GM23338 (cell line): ENCODE measurements at regions not wholly inside any gene's neighbourhood (a gene's known extent, or its start where the extent isn't known, plus 50 kb on each side); places are given as distances from the start of the nearest gene placed in this dataset.

Experiments used
- ATAC-seq: fragments of 200-7000 bp; cut with Tn5 transposase; 3 replicates; pipeline ENCODE4 v1.9.1; 2020
- DNase-seq: peaks from one replicate; pipeline ENCODE4 v3.0.0-alpha.2; 2015; ENCODE audit warnings: low spot score
- H2AFZ ChIP-seq: fragments of 200-600 bp; sonication (generic); 2 replicates; pipeline ENCODE4 v1.8.0; 2016; ENCODE audit warnings: antibody characterized with exemption, mild to moderate bottlenecking, moderate library complexity
- H3F3A ChIP-seq: fragments of 200-600 bp; sonication (generic); replicated peaks from 2 replicates; pipeline ENCODE4 v1.8.0; 2017; ENCODE audit warnings: antibody characterized with exemption, mixed run types, low read depth
- H3K27ac ChIP-seq: fragments of 200-600 bp; sonication (generic); 2 replicates; pipeline ENCODE4 v1.6.1; 2016; ENCODE audit warnings: low read depth
- H3K27me3 ChIP-seq: fragments of 200-600 bp; sonication (generic); 2 replicates; pipeline ENCODE4 v1.8.0; 2016; ENCODE audit warnings: mild to moderate bottlenecking, mixed run types, moderate library complexity; ENCODE audit not compliant: insufficient read depth
- H3K36me3 ChIP-seq: fragments of 200-600 bp; sonication (generic); 2 replicates; pipeline ENCODE4 v1.8.0; 2016; ENCODE audit warnings: mild to moderate bottlenecking; ENCODE audit not compliant: insufficient read depth
- H3K4me1 ChIP-seq: fragments of 200-600 bp; sonication (generic); 2 replicates; pipeline ENCODE4 v1.8.0; 2016; ENCODE audit warnings: mild to moderate bottlenecking, moderate library complexity; ENCODE audit not compliant: insufficient read depth
- H3K4me2 ChIP-seq: fragments of 200-600 bp; sonication (generic); 2 replicates; pipeline ENCODE4 v1.7.1; 2017; ENCODE audit warnings: mixed run types
- H3K4me3 ChIP-seq: fragments of 200-600 bp; sonication (generic); 2 replicates; pipeline ENCODE4 v1.6.1; 2016; ENCODE audit warnings: mixed run types
- H3K79me2 ChIP-seq: fragments of 200-600 bp; sonication (generic); replicated peaks from 2 replicates; pipeline ENCODE4 v1.8.0; 2017; ENCODE audit warnings: mild to moderate bottlenecking; ENCODE audit not compliant: insufficient read depth
- H3K9me2 ChIP-seq: fragments of 200-600 bp; sonication (generic); 2 replicates; pipeline ENCODE4 v1.8.0; 2017; ENCODE audit not compliant: insufficient read depth
- H4K20me1 ChIP-seq: fragments of 200-600 bp; sonication (generic); replicated peaks from 2 replicates; pipeline ENCODE4 v1.8.0; 2017; ENCODE audit warnings: mild to moderate bottlenecking; ENCODE audit not compliant: insufficient read depth
- H3K27ac Mint-ChIP-seq: 2 replicates; pipeline ENCODE4 v1.8.0; 2020; ENCODE audit warnings: inconsistent platforms, mild to moderate bottlenecking, moderate library complexity, mixed read lengths
- H3K27me3 Mint-ChIP-seq: 3 replicates; pipeline ENCODE4 v1.8.0; 2022; ENCODE audit warnings: low read depth, mild to moderate bottlenecking, moderate library complexity, mixed read lengths, inconsistent platforms; ENCODE audit not compliant: insufficient read depth, poor library complexity
- H3K36me3 Mint-ChIP-seq: 3 replicates; pipeline ENCODE4 v1.8.0; 2021; ENCODE audit warnings: low read depth, mild to moderate bottlenecking, inconsistent platforms, moderate library complexity, mixed read lengths
- H3K4me1 Mint-ChIP-seq: 3 replicates; pipeline ENCODE4 v1.8.0; 2020; ENCODE audit warnings: mild to moderate bottlenecking, inconsistent platforms, mixed read lengths
- H3K4me3 Mint-ChIP-seq: 3 replicates; pipeline ENCODE4 v1.8.0; 2021; ENCODE audit warnings: moderate library complexity, mild to moderate bottlenecking, inconsistent platforms, mixed read lengths
- H3K9me3 Mint-ChIP-seq: 3 replicates; pipeline ENCODE4 v1.8.0; 2020; ENCODE audit warnings: moderate library complexity, mild to moderate bottlenecking, inconsistent platforms, mixed read lengths
- CREB1 ChIP-seq: fragments of 250-450 bp; sonication (Bioruptor Pico); IDR thresholded peaks from 2 replicates; pipeline ENCODE4 v1.5.0; 2020; ENCODE audit warnings: low read depth, mild to moderate bottlenecking, moderate library complexity
- EZH2 ChIP-seq: fragments of 200-600 bp; sonication (generic); IDR thresholded peaks from one replicate; pipeline ENCODE4 v1.8.0; 2017; ENCODE audit warnings: antibody characterized with exemption, mild to moderate bottlenecking, low read depth; ENCODE audit not compliant: unreplicated experiment
- EZH2phosphoT487 ChIP-seq: fragments of 200-600 bp; sonication (generic); IDR thresholded peaks from one replicate; pipeline ENCODE4 v1.8.1; 2018; ENCODE audit warnings: antibody characterized with exemption; ENCODE audit not compliant: unreplicated experiment
- JUNB ChIP-seq: IDR thresholded peaks from one replicate; pipeline ENCODE4 v1.6.1; 2016; ENCODE audit warnings: antibody characterized with exemption; ENCODE audit not compliant: unreplicated experiment
- NANOG ChIP-seq: IDR thresholded peaks from 2 replicates; pipeline ENCODE4 v1.6.1; 2016; ENCODE audit warnings: antibody characterized with exemption, borderline replicate concordance
- ZNF114 ChIP-seq: fragments of 250-450 bp; sonication (Bioruptor Pico); IDR thresholded peaks from 2 replicates; pipeline ENCODE4 v1.5.0; 2020; ENCODE audit warnings: mild to moderate bottlenecking, moderate library complexity
- TF ChIP-seq, protein P1 (sequence below), 2 experiments: fragments of 200-600 bp in 1 of 2; sonication (generic) in 1 of 2; conservative IDR thresholded peaks; 2 replicates each; pipeline versions ENCODE4 v1.5.1 to v1.6.1; 2016 to 2017; ENCODE audit warnings: antibody characterized with exemption in 2 of 2, low read depth in 2 of 2, mild to moderate bottlenecking in 2 of 2, moderate library complexity in 1 of 2
- TF ChIP-seq, protein P2 (sequence below): fragments of 250-450 bp; sonication (Bioruptor Pico); IDR thresholded peaks from 2 replicates; pipeline ENCODE4 v1.5.0; 2020; ENCODE audit warnings: mild to moderate bottlenecking, moderate library complexity
- TF ChIP-seq, protein P3 (sequence below): IDR thresholded peaks from one replicate; pipeline ENCODE4 v1.6.1; 2018; ENCODE audit warnings: antibody characterized with exemption; ENCODE audit not compliant: unreplicated experiment
- TF ChIP-seq, protein P4 (sequence below): IDR thresholded peaks from 2 replicates; pipeline ENCODE4 v1.6.1; 2016; ENCODE audit warnings: antibody characterized with exemption

DNA sequence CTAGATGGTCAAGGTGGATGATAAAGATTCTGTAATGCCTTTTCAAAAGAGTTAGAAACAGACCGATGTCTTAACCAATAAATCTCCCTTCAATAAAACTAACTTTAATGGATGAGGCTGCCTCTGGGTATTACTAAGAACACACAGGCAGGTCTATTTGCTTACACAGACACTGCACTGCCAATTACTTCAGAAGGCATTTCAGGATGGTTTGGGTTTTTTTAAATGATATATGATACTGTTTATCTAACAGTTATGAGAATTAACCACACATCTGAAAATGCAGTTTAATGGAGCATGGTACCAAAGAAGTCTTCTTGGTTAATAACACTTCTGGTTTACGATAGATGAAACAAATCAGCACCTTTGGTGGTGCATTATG lies 367.9 kb upstream of the GRAMD2B start:
- no peak for ATAC-seq
- no peak for TF ChIP-seq EZH2phosphoT487
- no peak for TF ChIP-seq CREB1 (CRISPR knock-in tag)
- no peak for TF ChIP-seq ZNF114 (CRISPR knock-in tag)
- TF ChIP-seq, protein P1, sequence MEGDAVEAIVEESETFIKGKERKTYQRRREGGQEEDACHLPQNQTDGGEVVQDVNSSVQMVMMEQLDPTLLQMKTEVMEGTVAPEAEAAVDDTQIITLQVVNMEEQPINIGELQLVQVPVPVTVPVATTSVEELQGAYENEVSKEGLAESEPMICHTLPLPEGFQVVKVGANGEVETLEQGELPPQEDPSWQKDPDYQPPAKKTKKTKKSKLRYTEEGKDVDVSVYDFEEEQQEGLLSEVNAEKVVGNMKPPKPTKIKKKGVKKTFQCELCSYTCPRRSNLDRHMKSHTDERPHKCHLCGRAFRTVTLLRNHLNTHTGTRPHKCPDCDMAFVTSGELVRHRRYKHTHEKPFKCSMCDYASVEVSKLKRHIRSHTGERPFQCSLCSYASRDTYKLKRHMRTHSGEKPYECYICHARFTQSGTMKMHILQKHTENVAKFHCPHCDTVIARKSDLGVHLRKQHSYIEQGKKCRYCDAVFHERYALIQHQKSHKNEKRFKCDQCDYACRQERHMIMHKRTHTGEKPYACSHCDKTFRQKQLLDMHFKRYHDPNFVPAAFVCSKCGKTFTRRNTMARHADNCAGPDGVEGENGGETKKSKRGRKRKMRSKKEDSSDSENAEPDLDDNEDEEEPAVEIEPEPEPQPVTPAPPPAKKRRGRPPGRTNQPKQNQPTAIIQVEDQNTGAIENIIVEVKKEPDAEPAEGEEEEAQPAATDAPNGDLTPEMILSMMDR (conservative IDR thresholded peaks at IDR 0.05; ENCODE audit: low read depth in 2 of 2) = no peak
- TF ChIP-seq JUNB = no peak
- no peaks in the 10 kb centered on the region for H3K9me2 ChIP-seq
- no peaks in the 10 kb centered on the region for H3K79me2 ChIP-seq
- peaks cover 31% of the 10 kb centered on the region for H3K4me1 ChIP-seq
- peak overlapping the region; percentile 15 for H3K4me2 ChIP-seq
- no peaks in the 10 kb centered on the region for H3K36me3 ChIP-seq
- no peak overlapping the region for H2AFZ ChIP-seq
- peaks cover 26% of the 10 kb centered on the region for H3K36me3 Mint-ChIP-seq
- H3K4me3 Mint-ChIP-seq = no peak overlapping the region
- no peaks in the 10 kb centered on the region for H3K27me3 ChIP-seq
- no peaks in the 10 kb centered on the region for H3F3A ChIP-seq
- H3K9me3 Mint-ChIP-seq = peaks cover 17% of the 10 kb centered on the region
- H3K27ac Mint-ChIP-seq = peak overlapping the region; percentile 87
- no peaks in the 10 kb centered on the region for H3K27me3 Mint-ChIP-seq
- H3K4me3 ChIP-seq = no peak overlapping the region
- H3K27ac ChIP-seq = peak overlapping the region; percentile 86
- no peak for DNase-seq
- H3K4me1 Mint-ChIP-seq = peaks cover 39% of the 10 kb centered on the region
- H4K20me1 ChIP-seq = no peaks in the 10 kb centered on the region

DNA sequence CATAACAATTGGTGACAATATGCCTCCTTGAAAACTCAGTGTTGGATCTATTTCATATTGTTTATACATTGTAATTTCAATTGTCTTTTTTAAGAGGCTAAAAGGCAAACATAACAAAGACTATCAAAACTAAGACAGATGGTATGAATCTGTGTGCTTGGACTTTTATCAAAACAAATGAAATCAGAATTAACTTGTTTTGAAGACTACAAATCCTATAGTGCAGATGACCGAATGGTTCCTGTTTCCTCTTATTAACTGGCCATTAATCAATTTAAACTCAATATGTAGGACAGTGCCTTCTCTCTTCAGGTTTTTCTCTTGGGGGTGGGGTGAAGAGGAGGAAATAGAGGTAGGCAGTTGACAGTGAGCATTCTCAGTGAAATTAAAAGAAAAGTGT lies 366.9 kb upstream of the GRAMD2B start:
- H3K27me3 Mint-ChIP-seq = no peaks in the 10 kb centered on the region
- peaks cover 25% of the 10 kb centered on the region for H3K36me3 Mint-ChIP-seq
- DNase-seq (no peak), ATAC-seq (no peak)
- no peaks in the 10 kb centered on the region for H3F3A ChIP-seq
- no peaks in the 10 kb centered on the region for H3K27me3 ChIP-seq
- H3K4me1 Mint-ChIP-seq = peaks cover 39% of the 10 kb centered on the region
- peak overlapping the region; percentile 15; the same call in 1 of the 2 replicates for H3K4me2 ChIP-seq
- no peaks in the 10 kb centered on the region for H3K36me3 ChIP-seq
- H2AFZ ChIP-seq = no peak overlapping the region
- H3K27ac Mint-ChIP-seq = peak overlapping the region; percentile 94
- peaks cover 17% of the 10 kb centered on the region for H3K9me3 Mint-ChIP-seq
- no peaks in the 10 kb centered on the region for H4K20me1 ChIP-seq
- no peak overlapping the region for H3K4me3 Mint-ChIP-seq
- H3K9me2 ChIP-seq = 0 out of 2 replicates have a peak, but pooled peaks cover 3% of the 10 kb centered on the region
- peak overlapping the region; percentile 86 for H3K27ac ChIP-seq
- peaks cover 31% of the 10 kb centered on the region for H3K4me1 ChIP-seq
- no peak overlapping the region for H3K4me3 ChIP-seq
- no peaks in the 10 kb centered on the region for H3K79me2 ChIP-seq
- TF ChIP-seq NANOG = no peak
- TF ChIP-seq JUNB = no peak
- no peak for TF ChIP-seq CREB1 (CRISPR knock-in tag)
- TF ChIP-seq ZNF114 (CRISPR knock-in tag) = no peak
- TF ChIP-seq, protein P2, sequence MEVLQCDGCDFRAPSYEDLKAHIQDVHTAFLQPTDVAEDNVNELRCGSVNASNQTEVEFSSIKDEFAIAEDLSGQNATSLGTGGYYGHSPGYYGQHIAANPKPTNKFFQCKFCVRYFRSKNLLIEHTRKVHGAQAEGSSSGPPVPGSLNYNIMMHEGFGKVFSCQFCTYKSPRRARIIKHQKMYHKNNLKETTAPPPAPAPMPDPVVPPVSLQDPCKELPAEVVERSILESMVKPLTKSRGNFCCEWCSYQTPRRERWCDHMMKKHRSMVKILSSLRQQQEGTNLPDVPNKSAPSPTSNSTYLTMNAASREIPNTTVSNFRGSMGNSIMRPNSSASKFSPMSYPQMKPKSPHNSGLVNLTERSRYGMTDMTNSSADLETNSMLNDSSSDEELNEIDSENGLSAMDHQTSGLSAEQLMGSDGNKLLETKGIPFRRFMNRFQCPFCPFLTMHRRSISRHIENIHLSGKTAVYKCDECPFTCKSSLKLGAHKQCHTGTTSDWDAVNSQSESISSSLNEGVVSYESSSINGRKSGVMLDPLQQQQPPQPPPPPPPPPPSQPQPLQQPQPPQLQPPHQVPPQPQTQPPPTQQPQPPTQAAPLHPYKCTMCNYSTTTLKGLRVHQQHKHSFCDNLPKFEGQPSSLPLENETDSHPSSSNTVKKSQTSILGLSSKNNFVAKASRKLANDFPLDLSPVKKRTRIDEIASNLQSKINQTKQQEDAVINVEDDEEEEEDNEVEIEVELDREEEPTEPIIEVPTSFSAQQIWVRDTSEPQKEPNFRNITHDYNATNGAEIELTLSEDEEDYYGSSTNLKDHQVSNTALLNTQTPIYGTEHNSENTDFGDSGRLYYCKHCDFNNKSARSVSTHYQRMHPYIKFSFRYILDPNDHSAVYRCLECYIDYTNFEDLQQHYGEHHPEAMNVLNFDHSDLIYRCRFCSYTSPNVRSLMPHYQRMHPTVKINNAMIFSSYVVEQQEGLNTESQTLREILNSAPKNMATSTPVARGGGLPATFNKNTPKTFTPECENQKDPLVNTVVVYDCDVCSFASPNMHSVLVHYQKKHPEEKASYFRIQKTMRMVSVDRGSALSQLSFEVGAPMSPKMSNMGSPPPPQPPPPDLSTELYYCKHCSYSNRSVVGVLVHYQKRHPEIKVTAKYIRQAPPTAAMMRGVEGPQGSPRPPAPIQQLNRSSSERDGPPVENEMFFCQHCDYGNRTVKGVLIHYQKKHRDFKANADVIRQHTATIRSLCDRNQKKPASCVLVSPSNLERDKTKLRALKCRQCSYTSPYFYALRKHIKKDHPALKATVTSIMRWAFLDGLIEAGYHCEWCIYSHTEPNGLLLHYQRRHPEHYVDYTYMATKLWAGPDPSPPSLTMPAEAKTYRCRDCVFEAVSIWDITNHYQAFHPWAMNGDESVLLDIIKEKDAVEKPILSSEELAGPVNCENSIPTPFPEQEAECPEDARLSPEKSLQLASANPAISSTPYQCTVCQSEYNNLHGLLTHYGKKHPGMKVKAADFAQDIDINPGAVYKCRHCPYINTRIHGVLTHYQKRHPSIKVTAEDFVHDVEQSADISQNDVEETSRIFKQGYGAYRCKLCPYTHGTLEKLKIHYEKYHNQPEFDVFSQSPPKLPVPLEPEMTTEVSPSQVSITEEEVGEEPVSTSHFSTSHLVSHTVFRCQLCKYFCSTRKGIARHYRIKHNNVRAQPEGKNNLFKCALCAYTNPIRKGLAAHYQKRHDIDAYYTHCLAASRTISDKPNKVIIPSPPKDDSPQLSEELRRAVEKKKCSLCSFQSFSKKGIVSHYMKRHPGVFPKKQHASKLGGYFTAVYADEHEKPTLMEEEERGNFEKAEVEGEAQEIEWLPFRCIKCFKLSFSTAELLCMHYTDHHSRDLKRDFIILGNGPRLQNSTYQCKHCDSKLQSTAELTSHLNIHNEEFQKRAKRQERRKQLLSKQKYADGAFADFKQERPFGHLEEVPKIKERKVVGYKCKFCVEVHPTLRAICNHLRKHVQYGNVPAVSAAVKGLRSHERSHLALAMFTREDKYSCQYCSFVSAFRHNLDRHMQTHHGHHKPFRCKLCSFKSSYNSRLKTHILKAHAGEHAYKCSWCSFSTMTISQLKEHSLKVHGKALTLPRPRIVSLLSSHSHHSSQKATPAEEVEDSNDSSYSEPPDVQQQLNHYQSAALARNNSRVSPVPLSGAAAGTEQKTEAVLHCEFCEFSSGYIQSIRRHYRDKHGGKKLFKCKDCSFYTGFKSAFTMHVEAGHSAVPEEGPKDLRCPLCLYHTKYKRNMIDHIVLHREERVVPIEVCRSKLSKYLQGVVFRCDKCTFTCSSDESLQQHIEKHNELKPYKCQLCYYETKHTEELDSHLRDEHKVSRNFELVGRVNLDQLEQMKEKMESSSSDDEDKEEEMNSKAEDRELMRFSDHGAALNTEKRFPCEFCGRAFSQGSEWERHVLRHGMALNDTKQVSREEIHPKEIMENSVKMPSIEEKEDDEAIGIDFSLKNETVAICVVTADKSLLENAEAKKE (CRISPR knock-in tag) = no peak
- TF ChIP-seq, protein P3, sequence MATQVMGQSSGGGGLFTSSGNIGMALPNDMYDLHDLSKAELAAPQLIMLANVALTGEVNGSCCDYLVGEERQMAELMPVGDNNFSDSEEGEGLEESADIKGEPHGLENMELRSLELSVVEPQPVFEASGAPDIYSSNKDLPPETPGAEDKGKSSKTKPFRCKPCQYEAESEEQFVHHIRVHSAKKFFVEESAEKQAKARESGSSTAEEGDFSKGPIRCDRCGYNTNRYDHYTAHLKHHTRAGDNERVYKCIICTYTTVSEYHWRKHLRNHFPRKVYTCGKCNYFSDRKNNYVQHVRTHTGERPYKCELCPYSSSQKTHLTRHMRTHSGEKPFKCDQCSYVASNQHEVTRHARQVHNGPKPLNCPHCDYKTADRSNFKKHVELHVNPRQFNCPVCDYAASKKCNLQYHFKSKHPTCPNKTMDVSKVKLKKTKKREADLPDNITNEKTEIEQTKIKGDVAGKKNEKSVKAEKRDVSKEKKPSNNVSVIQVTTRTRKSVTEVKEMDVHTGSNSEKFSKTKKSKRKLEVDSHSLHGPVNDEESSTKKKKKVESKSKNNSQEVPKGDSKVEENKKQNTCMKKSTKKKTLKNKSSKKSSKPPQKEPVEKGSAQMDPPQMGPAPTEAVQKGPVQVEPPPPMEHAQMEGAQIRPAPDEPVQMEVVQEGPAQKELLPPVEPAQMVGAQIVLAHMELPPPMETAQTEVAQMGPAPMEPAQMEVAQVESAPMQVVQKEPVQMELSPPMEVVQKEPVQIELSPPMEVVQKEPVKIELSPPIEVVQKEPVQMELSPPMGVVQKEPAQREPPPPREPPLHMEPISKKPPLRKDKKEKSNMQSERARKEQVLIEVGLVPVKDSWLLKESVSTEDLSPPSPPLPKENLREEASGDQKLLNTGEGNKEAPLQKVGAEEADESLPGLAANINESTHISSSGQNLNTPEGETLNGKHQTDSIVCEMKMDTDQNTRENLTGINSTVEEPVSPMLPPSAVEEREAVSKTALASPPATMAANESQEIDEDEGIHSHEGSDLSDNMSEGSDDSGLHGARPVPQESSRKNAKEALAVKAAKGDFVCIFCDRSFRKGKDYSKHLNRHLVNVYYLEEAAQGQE = no peak
- TF ChIP-seq, protein P4, sequence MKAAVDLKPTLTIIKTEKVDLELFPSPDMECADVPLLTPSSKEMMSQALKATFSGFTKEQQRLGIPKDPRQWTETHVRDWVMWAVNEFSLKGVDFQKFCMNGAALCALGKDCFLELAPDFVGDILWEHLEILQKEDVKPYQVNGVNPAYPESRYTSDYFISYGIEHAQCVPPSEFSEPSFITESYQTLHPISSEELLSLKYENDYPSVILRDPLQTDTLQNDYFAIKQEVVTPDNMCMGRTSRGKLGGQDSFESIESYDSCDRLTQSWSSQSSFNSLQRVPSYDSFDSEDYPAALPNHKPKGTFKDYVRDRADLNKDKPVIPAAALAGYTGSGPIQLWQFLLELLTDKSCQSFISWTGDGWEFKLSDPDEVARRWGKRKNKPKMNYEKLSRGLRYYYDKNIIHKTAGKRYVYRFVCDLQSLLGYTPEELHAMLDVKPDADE = no peak
- TF ChIP-seq EZH2 = no peak
